OCI-LY3 (cell line): ENCODE measurements at regions not wholly inside any gene's neighbourhood (a gene's known extent, or its start where the extent isn't known, plus 50 kb on each side); places are given as distances from the start of the nearest gene placed in this dataset.

ENCODE experiments used
- CTCF ChIP-seq: fragments of 200-600, 300-600 bp; sonication (generic); IDR thresholded peaks from 2 replicates; pipeline ENCODE4 v1.5.1; 2014; ENCODE audit warnings: antibody characterized with exemption, low read length, low read depth
- EZH2phosphoT487 ChIP-seq: fragments of 200-600 bp; shearing (Covaris generic); IDR thresholded peaks from 2 replicates; pipeline ENCODE4 v1.6.1; 2018; ENCODE audit warnings: antibody characterized with exemption, mixed run types, low read depth

GRCh38 chr2:204328373-204328772 lies 216.9 kb upstream of the PARD3B start:
- TF ChIP-seq CTCF (no peak), EZH2phosphoT487 (no peak)
